ENCODE measurements at regions not wholly inside any gene's neighbourhood (a gene's known extent, or its start where the extent isn't known, plus 50 kb on each side); places are given as distances from the start of the nearest gene placed in this dataset.

DNA sequence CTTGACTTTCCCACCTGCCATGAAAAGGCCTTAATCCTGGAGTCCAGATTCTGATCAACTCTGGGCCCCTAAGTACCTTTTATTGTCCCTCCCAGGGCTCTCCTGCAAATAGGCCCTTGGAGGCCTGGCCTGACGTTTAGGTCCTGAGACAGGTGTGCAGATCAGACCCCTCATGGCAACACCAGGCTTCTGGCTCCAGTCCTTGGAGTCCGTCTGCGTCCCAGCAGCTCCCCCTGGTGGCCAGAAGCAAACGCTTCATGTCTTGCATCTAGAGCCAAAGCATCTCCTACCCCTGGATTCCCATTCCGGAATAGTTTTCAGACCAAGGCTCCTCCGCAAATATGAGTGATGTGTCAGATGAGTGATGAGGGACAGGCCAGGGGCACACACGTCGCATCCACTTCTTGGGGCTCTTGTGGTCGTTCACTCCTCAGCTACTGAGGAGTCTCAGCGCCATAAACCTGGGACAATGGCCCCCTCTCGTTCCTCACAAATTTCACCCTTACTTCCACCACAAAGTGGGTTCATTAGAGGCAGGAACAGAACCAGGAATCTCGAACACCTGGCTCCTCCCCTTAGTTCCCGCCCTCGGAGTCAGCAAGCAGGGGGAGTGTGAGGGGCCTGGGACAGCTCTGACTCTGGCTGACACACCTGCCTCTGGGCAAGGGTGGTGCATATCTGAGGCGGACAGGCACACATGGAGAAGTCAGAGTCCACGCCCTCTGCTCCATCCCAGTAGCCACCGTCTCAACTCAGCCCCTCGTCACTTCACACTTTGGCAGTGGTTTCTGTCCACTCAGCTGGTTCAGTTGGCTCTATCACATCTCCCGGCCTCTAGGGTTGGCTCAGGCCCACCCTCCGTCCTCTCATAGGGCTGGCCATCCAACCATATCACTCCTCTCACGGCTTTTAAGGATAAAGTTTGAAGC lies 77.9 kb upstream of the PWP1 start (continued):
- TF ChIP-seq, protein P1, sequence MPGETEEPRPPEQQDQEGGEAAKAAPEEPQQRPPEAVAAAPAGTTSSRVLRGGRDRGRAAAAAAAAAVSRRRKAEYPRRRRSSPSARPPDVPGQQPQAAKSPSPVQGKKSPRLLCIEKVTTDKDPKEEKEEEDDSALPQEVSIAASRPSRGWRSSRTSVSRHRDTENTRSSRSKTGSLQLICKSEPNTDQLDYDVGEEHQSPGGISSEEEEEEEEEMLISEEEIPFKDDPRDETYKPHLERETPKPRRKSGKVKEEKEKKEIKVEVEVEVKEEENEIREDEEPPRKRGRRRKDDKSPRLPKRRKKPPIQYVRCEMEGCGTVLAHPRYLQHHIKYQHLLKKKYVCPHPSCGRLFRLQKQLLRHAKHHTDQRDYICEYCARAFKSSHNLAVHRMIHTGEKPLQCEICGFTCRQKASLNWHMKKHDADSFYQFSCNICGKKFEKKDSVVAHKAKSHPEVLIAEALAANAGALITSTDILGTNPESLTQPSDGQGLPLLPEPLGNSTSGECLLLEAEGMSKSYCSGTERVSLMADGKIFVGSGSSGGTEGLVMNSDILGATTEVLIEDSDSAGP (CRISPR knock-in tag; IDR thresholded peaks at IDR 0.05; ENCODE audit: borderline replicate concordance): peak; percentile 24; the same call in 1 of the 2 replicates
- TF ChIP-seq, protein P2, sequence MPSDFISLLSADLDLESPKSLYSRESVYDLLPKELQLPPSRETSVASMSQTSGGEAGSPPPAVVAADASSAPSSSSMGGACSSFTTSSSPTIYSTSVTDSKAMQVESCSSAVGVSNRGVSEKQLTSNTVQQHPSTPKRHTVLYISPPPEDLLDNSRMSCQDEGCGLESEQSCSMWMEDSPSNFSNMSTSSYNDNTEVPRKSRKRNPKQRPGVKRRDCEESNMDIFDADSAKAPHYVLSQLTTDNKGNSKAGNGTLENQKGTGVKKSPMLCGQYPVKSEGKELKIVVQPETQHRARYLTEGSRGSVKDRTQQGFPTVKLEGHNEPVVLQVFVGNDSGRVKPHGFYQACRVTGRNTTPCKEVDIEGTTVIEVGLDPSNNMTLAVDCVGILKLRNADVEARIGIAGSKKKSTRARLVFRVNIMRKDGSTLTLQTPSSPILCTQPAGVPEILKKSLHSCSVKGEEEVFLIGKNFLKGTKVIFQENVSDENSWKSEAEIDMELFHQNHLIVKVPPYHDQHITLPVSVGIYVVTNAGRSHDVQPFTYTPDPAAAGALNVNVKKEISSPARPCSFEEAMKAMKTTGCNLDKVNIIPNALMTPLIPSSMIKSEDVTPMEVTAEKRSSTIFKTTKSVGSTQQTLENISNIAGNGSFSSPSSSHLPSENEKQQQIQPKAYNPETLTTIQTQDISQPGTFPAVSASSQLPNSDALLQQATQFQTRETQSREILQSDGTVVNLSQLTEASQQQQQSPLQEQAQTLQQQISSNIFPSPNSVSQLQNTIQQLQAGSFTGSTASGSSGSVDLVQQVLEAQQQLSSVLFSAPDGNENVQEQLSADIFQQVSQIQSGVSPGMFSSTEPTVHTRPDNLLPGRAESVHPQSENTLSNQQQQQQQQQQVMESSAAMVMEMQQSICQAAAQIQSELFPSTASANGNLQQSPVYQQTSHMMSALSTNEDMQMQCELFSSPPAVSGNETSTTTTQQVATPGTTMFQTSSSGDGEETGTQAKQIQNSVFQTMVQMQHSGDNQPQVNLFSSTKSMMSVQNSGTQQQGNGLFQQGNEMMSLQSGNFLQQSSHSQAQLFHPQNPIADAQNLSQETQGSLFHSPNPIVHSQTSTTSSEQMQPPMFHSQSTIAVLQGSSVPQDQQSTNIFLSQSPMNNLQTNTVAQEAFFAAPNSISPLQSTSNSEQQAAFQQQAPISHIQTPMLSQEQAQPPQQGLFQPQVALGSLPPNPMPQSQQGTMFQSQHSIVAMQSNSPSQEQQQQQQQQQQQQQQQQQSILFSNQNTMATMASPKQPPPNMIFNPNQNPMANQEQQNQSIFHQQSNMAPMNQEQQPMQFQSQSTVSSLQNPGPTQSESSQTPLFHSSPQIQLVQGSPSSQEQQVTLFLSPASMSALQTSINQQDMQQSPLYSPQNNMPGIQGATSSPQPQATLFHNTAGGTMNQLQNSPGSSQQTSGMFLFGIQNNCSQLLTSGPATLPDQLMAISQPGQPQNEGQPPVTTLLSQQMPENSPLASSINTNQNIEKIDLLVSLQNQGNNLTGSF (CRISPR knock-in tag; IDR thresholded peaks at IDR 0.05): no peak
- TF ChIP-seq TEAD3 (CRISPR knock-in tag; optimal IDR thresholded peaks at IDR 0.05; ENCODE audit: borderline replicate concordance) (peak; percentile 52), TP53 (CRISPR knock-in tag; conservative IDR thresholded peaks at IDR 0.05) (no peak), ZNF577 (CRISPR knock-in tag; IDR thresholded peaks at IDR 0.05; ENCODE audit: borderline replicate concordance, low read depth) (no peak), ZNF761 (CRISPR knock-in tag; conservative IDR thresholded peaks at IDR 0.05) (no peak), ZNF7 (CRISPR knock-in tag; IDR thresholded peaks at IDR 0.05) (no peak), ZNF598 (CRISPR knock-in tag; IDR thresholded peaks at IDR 0.05; ENCODE audit: borderline replicate concordance) (no peak), ZNF782 (CRISPR knock-in tag; IDR thresholded peaks at IDR 0.05; ENCODE audit: borderline replicate concordance) (no peak), KDM5B (CRISPR knock-in tag; IDR thresholded peaks at IDR 0.05; ENCODE audit: borderline replicate concordance) (peak; percentile 40; the same call in 1 of the 2 replicates), ATAD3A (CRISPR knock-in tag; IDR thresholded peaks at IDR 0.05) (no peak), RCOR2 (CRISPR knock-in tag; IDR thresholded peaks at IDR 0.05) (no peak)
- TF ChIP-seq, protein P3, sequence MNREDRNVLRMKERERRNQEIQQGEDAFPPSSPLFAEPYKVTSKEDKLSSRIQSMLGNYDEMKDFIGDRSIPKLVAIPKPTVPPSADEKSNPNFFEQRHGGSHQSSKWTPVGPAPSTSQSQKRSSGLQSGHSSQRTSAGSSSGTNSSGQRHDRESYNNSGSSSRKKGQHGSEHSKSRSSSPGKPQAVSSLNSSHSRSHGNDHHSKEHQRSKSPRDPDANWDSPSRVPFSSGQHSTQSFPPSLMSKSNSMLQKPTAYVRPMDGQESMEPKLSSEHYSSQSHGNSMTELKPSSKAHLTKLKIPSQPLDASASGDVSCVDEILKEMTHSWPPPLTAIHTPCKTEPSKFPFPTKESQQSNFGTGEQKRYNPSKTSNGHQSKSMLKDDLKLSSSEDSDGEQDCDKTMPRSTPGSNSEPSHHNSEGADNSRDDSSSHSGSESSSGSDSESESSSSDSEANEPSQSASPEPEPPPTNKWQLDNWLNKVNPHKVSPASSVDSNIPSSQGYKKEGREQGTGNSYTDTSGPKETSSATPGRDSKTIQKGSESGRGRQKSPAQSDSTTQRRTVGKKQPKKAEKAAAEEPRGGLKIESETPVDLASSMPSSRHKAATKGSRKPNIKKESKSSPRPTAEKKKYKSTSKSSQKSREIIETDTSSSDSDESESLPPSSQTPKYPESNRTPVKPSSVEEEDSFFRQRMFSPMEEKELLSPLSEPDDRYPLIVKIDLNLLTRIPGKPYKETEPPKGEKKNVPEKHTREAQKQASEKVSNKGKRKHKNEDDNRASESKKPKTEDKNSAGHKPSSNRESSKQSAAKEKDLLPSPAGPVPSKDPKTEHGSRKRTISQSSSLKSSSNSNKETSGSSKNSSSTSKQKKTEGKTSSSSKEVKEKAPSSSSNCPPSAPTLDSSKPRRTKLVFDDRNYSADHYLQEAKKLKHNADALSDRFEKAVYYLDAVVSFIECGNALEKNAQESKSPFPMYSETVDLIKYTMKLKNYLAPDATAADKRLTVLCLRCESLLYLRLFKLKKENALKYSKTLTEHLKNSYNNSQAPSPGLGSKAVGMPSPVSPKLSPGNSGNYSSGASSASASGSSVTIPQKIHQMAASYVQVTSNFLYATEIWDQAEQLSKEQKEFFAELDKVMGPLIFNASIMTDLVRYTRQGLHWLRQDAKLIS (CRISPR knock-in tag; IDR thresholded peaks at IDR 0.05): no peak
- TF ChIP-seq, protein P4, sequence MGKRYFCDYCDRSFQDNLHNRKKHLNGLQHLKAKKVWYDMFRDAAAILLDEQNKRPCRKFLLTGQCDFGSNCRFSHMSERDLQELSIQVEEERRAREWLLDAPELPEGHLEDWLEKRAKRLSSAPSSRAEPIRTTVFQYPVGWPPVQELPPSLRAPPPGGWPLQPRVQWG (CRISPR knock-in tag; IDR thresholded peaks at IDR 0.05; ENCODE audit: borderline replicate concordance, low read depth): no peak
